Nephron progenitor cell (in vitro differentiated cells): ENCODE measurements at regions not wholly inside any gene's neighbourhood (a gene's known extent, or its start where the extent isn't known, plus 50 kb on each side); places are given as distances from the start of the nearest gene placed in this dataset.

Experiments used
- DNase-seq: peaks from one replicate; pipeline ENCODE4 v3.0.0; 2021
- H3K27ac Mint-ChIP-seq: 2 replicates; pipeline ENCODE4 v1.8.0; 2021; ENCODE audit warnings: mild to moderate bottlenecking, moderate library complexity, mixed read lengths
- H3K27me3 Mint-ChIP-seq: 2 replicates; pipeline ENCODE4 v1.8.0; 2021; ENCODE audit warnings: mild to moderate bottlenecking, low read depth, mixed read lengths; ENCODE audit not compliant: poor library complexity
- H3K36me3 Mint-ChIP-seq: 2 replicates; pipeline ENCODE4 v1.8.0; 2021; ENCODE audit warnings: low read depth, mixed read lengths
- H3K4me1 Mint-ChIP-seq: 2 replicates; pipeline ENCODE4 v1.8.0; 2021; ENCODE audit warnings: mixed read lengths
- H3K4me3 Mint-ChIP-seq: 2 replicates; pipeline ENCODE4 v1.8.0; 2021; ENCODE audit warnings: mild to moderate bottlenecking, moderate library complexity, mixed read lengths
- H3K9me3 Mint-ChIP-seq: 2 replicates; pipeline ENCODE4 v1.8.0; 2021; ENCODE audit warnings: mild to moderate bottlenecking, moderate library complexity, mixed read lengths
- CTCF ChIP-seq: fragments of 200-600 bp; sonication (generic); IDR thresholded peaks from 2 replicates; pipeline ENCODE4 v1.5.0; 2021; ENCODE audit warnings: antibody characterized with exemption

- Mint-ChIP-seq H3K27me3 (no peaks in the 10 kb centered on the region), H3K9me3 (no peaks in the 10 kb centered on the region), H3K27ac (no peak overlapping the region), H3K36me3 (no peaks in the 10 kb centered on the region), H3K4me1 (peaks cover 13% of the 10 kb centered on the region), H3K4me3 (no peak overlapping the region)
- no peak for TF ChIP-seq CTCF
- no peak for DNase-seq
These were observed 504.1 kb downstream of the TBL1XR1 start for GRCh38 chr3:176692966-176693785.

GRCh38 chr3:176692199-176692965 is 504.9 kb downstream of the TBL1XR1 start:
- no peaks in the 10 kb centered on the region for H3K9me3 Mint-ChIP-seq
- no peak for DNase-seq
- no peak overlapping the region for H3K4me3 Mint-ChIP-seq
- no peaks in the 10 kb centered on the region for H3K27me3 Mint-ChIP-seq
- no peaks in the 10 kb centered on the region for H3K36me3 Mint-ChIP-seq
- H3K27ac Mint-ChIP-seq, result no peak overlapping the region
- no peak for TF ChIP-seq CTCF
- H3K4me1 Mint-ChIP-seq, result peaks cover 9% of the 10 kb centered on the region

GRCh38 chr3:176690083-176690869 is 507.0 kb downstream of the TBL1XR1 start:
- Mint-ChIP-seq H3K27me3 (no peaks in the 10 kb centered on the region), H3K4me1 (no peaks in the 10 kb centered on the region), H3K36me3 (no peaks in the 10 kb centered on the region), H3K4me3 (no peak overlapping the region), H3K27ac (no peak overlapping the region), H3K9me3 (no peaks in the 10 kb centered on the region)
- TF ChIP-seq CTCF, result no peak
- DNase-seq, result no peak

GRCh38 chr3:176687754-176688153 is 509.5 kb downstream of the TBL1XR1 start:
- TF ChIP-seq CTCF, result no peak
- no peak overlapping the region for H3K27ac Mint-ChIP-seq

GRCh38 chr3:176683382-176683781 is 513.9 kb downstream of the TBL1XR1 start:
- Mint-ChIP-seq H3K36me3 (no peaks in the 10 kb centered on the region), H3K27me3 (no peaks in the 10 kb centered on the region), H3K9me3 (peaks cover 17% of the 10 kb centered on the region), H3K4me3 (no peak overlapping the region), H3K27ac (no peak overlapping the region), H3K4me1 (no peaks in the 10 kb centered on the region)
- no peak for TF ChIP-seq CTCF
- no peak for DNase-seq

More at GRCh38 chr3:176687754-176688153, 509.5 kb downstream of the TBL1XR1 start:
- H3K36me3 Mint-ChIP-seq, result no peaks in the 10 kb centered on the region
- H3K27me3 Mint-ChIP-seq, result no peaks in the 10 kb centered on the region
- H3K4me1 Mint-ChIP-seq, result no peaks in the 10 kb centered on the region
- DNase-seq, result no peak
- H3K4me3 Mint-ChIP-seq, result no peak overlapping the region
- no peaks in the 10 kb centered on the region for H3K9me3 Mint-ChIP-seq
